Lung (tissue), 11 donors: ENCODE measurements at regions not wholly inside any gene's neighbourhood (a gene's known extent, or its start where the extent isn't known, plus 50 kb on each side); places are given as distances from the start of the nearest gene placed in this dataset.

Source experiments
- ATAC-seq: fragments of 200-7000 bp; cut with Tn5 transposase; one replicate; pipeline ENCODE4 v1.9.1; 2020; ENCODE audit warnings: moderate number of reproducible peaks; ENCODE audit not compliant: insufficient read depth, low FRiP score
- DNase-seq, 3 donors: peaks; one replicate each; pipeline ENCODE4 v3.0.0-alpha.2; 2013 to 2017
- H3K27ac ChIP-seq, 2 donors: one replicate each; pipeline ENCODE4 v1.5.1; 2013; ENCODE audit warnings: mild to moderate bottlenecking in 2 of 2, moderate library complexity in 2 of 2, control low read depth in 1 of 2, inconsistent platforms in 1 of 2, low read depth in 1 of 2, low read length in 1 of 2
- H3K27me3 ChIP-seq, 3 donors: one replicate each; pipeline ENCODE4 v1.5.1; 2013; ENCODE audit warnings: low read length in 2 of 3; ENCODE audit not compliant: control insufficient read depth in 3 of 3, insufficient read depth in 3 of 3
- H3K36me3 ChIP-seq, 4 donors: one replicate each; pipeline ENCODE4 v1.5.1; 2013; ENCODE audit warnings: low read length in 4 of 4, mild to moderate bottlenecking in 1 of 4, moderate library complexity in 1 of 4; ENCODE audit not compliant: control insufficient read depth in 4 of 4, insufficient read depth in 4 of 4
- H3K4me1 ChIP-seq, 5 donors: one replicate each; pipeline ENCODE4 v1.5.1; 2013; ENCODE audit warnings: low read length in 5 of 5, mild to moderate bottlenecking in 2 of 5, moderate library complexity in 1 of 5; ENCODE audit not compliant: control insufficient read depth in 5 of 5, insufficient read depth in 5 of 5
- H3K4me3 ChIP-seq: one replicate; pipeline ENCODE4 v1.5.1; 2013; ENCODE audit warnings: mild to moderate bottlenecking, control low read depth, moderate library complexity
- H3K9ac ChIP-seq, 2 donors: one replicate each; pipeline ENCODE4 v1.5.1; 2013; ENCODE audit warnings: low read length in 2 of 2, control low read depth in 1 of 2; ENCODE audit not compliant: insufficient read depth in 1 of 2
- H3K9me3 ChIP-seq, 4 donors: one replicate each; pipeline ENCODE4 v1.5.1; 2013; ENCODE audit warnings: low read length in 3 of 4, mild to moderate bottlenecking in 1 of 4, moderate library complexity in 1 of 4; ENCODE audit not compliant: control insufficient read depth in 4 of 4, insufficient read depth in 3 of 4
- CTCF ChIP-seq: IDR thresholded peaks from 2 replicates; pipeline ENCODE4 v1.5.1; 2012; ENCODE audit warnings: mild to moderate bottlenecking; ENCODE audit errors: control extremely low read depth, extremely low read depth
- WGBS, 2 donors: extraction: QIAGEN DNeasy Blood & Tissue Kit; methylation state at CpG; one replicate each; pipeline ENCODE4 v1.1.7; 2013; 5-methylcytosine and 5-hydroxymethylcytosine counted together
- donor health status: control.
- donor health status: control.
- donor health status: Bipolar disorder and iron deficiency.
- donor health status: healthy.
- donor health status: DM: yes; HTN: yes; CAD: no.

- no peak for TF ChIP-seq CTCF
- Histone ChIP-seq H3K9me3 (no peaks in the 10 kb centered on the region), H3K36me3 (no peaks in the 10 kb centered on the region), H3K9ac (no peak overlapping the region), H3K27me3 (no peaks in the 10 kb centered on the region), H3K27ac (no peak overlapping the region), H3K4me1 (peaks cover 0 to 13% (median 0%) of the 10 kb centered on the region in 5 donors), H3K4me3 (no peak overlapping the region)
- DNase-seq (no peak), ATAC-seq (no peak)
- 39 to 48% methylated on average over 2 of the region's 2 CpGs for WGBS, 2 donors
These were observed 525.5 kb upstream of the BCHE start for GRCh38 chr3:166362698-166363097.

GRCh38 chr3:166360720-166361119 is 523.5 kb upstream of the BCHE start:
- H3K27ac ChIP-seq = no peak overlapping the region
- DNase-seq (peak in 2 of 3 donors; percentile 38 to 47), ATAC-seq (no peak)
- H3K9ac ChIP-seq = no peak overlapping the region
- no peaks in the 10 kb centered on the region for H3K36me3 ChIP-seq
- TF ChIP-seq CTCF = no peak
- no peak overlapping the region for H3K4me3 ChIP-seq
- H3K9me3 ChIP-seq = no peaks in the 10 kb centered on the region
- peaks cover 0 to 13% (median 0%) of the 10 kb centered on the region in 5 donors for H3K4me1 ChIP-seq
- H3K27me3 ChIP-seq = no peaks in the 10 kb centered on the region

- H3K4me3 ChIP-seq = no peak overlapping the region
- peaks cover 0 to 14% (median 4%) of the 10 kb centered on the region in 4 donors for H3K9me3 ChIP-seq
- no peak for TF ChIP-seq CTCF
- WGBS, 2 donors = 78 to 81% methylated on average over 1 of the region's 1 CpG
- H3K36me3 ChIP-seq = no peaks in the 10 kb centered on the region
- no peak overlapping the region for H3K9ac ChIP-seq
- no peaks in the 10 kb centered on the region for H3K27me3 ChIP-seq
- no peak for ATAC-seq
- H3K4me1 ChIP-seq = no peaks in the 10 kb centered on the region
- no peak for DNase-seq
- H3K27ac ChIP-seq = no peak overlapping the region
These were observed 514.2 kb upstream of the BCHE start for GRCh38 chr3:166351461-166351860.

GRCh38 chr3:166340604-166341266 is 503.5 kb upstream of the BCHE start:
- H3K4me3 ChIP-seq = no peak overlapping the region
- H3K9me3 ChIP-seq = no peaks in the 10 kb centered on the region
- no peaks in the 10 kb centered on the region for H3K4me1 ChIP-seq
- no peaks in the 10 kb centered on the region for H3K36me3 ChIP-seq
- no peaks in the 10 kb centered on the region for H3K27me3 ChIP-seq
- no peak for ATAC-seq
- no peak overlapping the region for H3K27ac ChIP-seq
- no peak for DNase-seq
- H3K9ac ChIP-seq = no peak overlapping the region
- no peak for TF ChIP-seq CTCF
